Fibroblast of lung (primary cell): ENCODE measurements at regions not wholly inside any gene's neighbourhood (a gene's known extent, or its start where the extent isn't known, plus 50 kb on each side); places are given as distances from the start of the nearest gene placed in this dataset.

Experiments
- DNase-seq, 2 donors: peaks; one replicate each; pipeline versions ENCODE4 v3.0.0 to v3.0.0-alpha.2; 2010; ENCODE audit warnings: low read depth in 2 of 2
- H2AFZ ChIP-seq: 2 replicates; pipeline ENCODE4 v1.5.1; 2012; ENCODE audit warnings: low read length, control low read depth, inconsistent platforms
- H3K27ac ChIP-seq: 2 replicates; pipeline ENCODE4 v1.5.1; 2011; ENCODE audit warnings: low read length, control low read depth; ENCODE audit not compliant: insufficient read depth
- H3K27me3 ChIP-seq: 2 replicates; pipeline ENCODE4 v1.5.1; 2011; ENCODE audit warnings: mild to moderate bottlenecking, low read length; ENCODE audit not compliant: control insufficient read depth, insufficient read depth
- H3K36me3 ChIP-seq: 2 replicates; pipeline ENCODE4 v1.5.1; 2011; ENCODE audit warnings: low read length; ENCODE audit not compliant: control insufficient read depth, insufficient read depth
- H3K4me1 ChIP-seq: 2 replicates; pipeline ENCODE4 v1.5.1; 2011; ENCODE audit warnings: low read length; ENCODE audit not compliant: control insufficient read depth, insufficient read depth; ENCODE audit errors: extremely low read depth
- H3K4me2 ChIP-seq: 2 replicates; pipeline ENCODE4 v1.5.1; 2011; ENCODE audit warnings: low read length, control low read depth; ENCODE audit not compliant: insufficient read depth; ENCODE audit errors: extremely low read depth
- H3K4me3 ChIP-seq, 4 experiments: fragments of 200-600 bp in 1 of 4; sonication (generic) in 1 of 4; replicated peaks in 1 of 4; 2 replicates each; pipeline ENCODE4 v1.5.1; 2011 to 2016; ENCODE audit warnings: low read length in 4 of 4, low read depth in 3 of 4, mild to moderate bottlenecking in 3 of 4, control low read depth in 2 of 4, inconsistent platforms in 1 of 4, mixed read lengths in 1 of 4; ENCODE audit not compliant: insufficient read depth in 1 of 4; ENCODE audit errors: control extremely low read depth in 1 of 4
- H3K79me2 ChIP-seq: 2 replicates; pipeline ENCODE4 v1.5.1; 2012; ENCODE audit warnings: mild to moderate bottlenecking, low read length, inconsistent platforms; ENCODE audit not compliant: control insufficient read depth, insufficient read depth
- H3K9ac ChIP-seq: 2 replicates; pipeline ENCODE4 v1.5.1; 2011; ENCODE audit warnings: mild to moderate bottlenecking, low read length, control low read depth; ENCODE audit not compliant: insufficient read depth
- H3K9me3 ChIP-seq: 2 replicates; pipeline ENCODE4 v1.5.1; 2012; ENCODE audit warnings: low read depth, low read length; ENCODE audit not compliant: control insufficient read depth, insufficient read depth
- H4K20me1 ChIP-seq: 2 replicates; pipeline ENCODE4 v1.5.1; 2011; ENCODE audit warnings: low read length; ENCODE audit not compliant: control insufficient read depth, insufficient read depth; ENCODE audit errors: extremely low read depth
- EZH2 ChIP-seq: IDR thresholded peaks from 2 replicates; pipeline ENCODE4 v1.5.1; 2012; ENCODE audit warnings: low read length, control low read depth, mild to moderate bottlenecking; ENCODE audit errors: missing control alignments
- TF ChIP-seq, protein P1 (sequence below), 2 donors: IDR thresholded peaks in 1 of 2; conservative IDR thresholded peaks in 1 of 2; 1 replicate in 1 of 2; 2 replicates in 1 of 2; pipeline ENCODE4 v1.5.1; 2011 to 2012; ENCODE audit warnings: low read length in 2 of 2, control low read depth in 1 of 2, inconsistent platforms in 1 of 2, low read depth in 1 of 2, mild to moderate bottlenecking in 1 of 2

- Histone ChIP-seq H2AFZ (no peak overlapping the region), H3K9me3 (no peaks in the 10 kb centered on the region)
These were observed 191.4 kb upstream of the BCL6 start for GRCh38 chr3:187936676-187937075.

DNA sequence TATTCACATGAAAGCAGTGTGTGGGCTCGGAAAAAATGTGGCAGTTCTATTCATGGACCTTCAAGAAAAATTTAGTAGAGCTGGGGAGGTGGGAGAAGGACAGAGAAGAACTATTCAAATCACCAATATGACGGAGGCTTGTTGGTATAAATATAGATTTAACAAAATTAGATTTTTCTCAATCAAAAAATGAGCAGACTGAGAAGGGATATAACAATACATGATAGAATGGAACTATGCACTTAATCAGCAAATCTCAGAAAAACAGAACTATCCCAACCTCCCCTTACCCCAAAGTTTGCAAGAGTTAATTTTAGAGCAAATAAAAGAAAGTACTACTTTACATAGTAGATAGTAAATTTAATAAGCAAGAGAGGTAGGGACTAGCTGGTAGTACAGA, 194.6 kb upstream of the BCL6 start:
- Histone ChIP-seq H3K4me3 (no peak overlapping the region), H3K9ac (no peak overlapping the region), H3K27me3 (no peaks in the 10 kb centered on the region), H3K79me2 (no peaks in the 10 kb centered on the region), H3K4me2 (no peak overlapping the region), H3K9me3 (no peaks in the 10 kb centered on the region), H4K20me1 (no peaks in the 10 kb centered on the region), H3K36me3 (no peaks in the 10 kb centered on the region), H3K4me1 (no peaks in the 10 kb centered on the region), H2AFZ (no peak overlapping the region), H3K27ac (no peak overlapping the region)
- no peak for TF ChIP-seq EZH2
- TF ChIP-seq, protein P1, sequence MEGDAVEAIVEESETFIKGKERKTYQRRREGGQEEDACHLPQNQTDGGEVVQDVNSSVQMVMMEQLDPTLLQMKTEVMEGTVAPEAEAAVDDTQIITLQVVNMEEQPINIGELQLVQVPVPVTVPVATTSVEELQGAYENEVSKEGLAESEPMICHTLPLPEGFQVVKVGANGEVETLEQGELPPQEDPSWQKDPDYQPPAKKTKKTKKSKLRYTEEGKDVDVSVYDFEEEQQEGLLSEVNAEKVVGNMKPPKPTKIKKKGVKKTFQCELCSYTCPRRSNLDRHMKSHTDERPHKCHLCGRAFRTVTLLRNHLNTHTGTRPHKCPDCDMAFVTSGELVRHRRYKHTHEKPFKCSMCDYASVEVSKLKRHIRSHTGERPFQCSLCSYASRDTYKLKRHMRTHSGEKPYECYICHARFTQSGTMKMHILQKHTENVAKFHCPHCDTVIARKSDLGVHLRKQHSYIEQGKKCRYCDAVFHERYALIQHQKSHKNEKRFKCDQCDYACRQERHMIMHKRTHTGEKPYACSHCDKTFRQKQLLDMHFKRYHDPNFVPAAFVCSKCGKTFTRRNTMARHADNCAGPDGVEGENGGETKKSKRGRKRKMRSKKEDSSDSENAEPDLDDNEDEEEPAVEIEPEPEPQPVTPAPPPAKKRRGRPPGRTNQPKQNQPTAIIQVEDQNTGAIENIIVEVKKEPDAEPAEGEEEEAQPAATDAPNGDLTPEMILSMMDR (conservative IDR thresholded peaks at IDR 0.05 in 1 of 2, IDR thresholded peaks at IDR 0.05 in 1 of 2; ENCODE audit: low read depth in 1 of 2, low read length in 2 of 2) = no peak
- no peak for DNase-seq

More at GRCh38 chr3:187936676-187937075, 191.4 kb upstream of the BCL6 start:
- Histone ChIP-seq H3K4me1 (no peaks in the 10 kb centered on the region), H3K4me3 (no peak overlapping the region), H3K79me2 (no peaks in the 10 kb centered on the region), H3K27ac (no peak overlapping the region), H3K27me3 (no peaks in the 10 kb centered on the region), H3K9ac (no peak overlapping the region), H4K20me1 (no peaks in the 10 kb centered on the region), H3K4me2 (no peak overlapping the region), H3K36me3 (no peaks in the 10 kb centered on the region)
- no peak for DNase-seq
- TF ChIP-seq, protein P1 (conservative IDR thresholded peaks at IDR 0.05 in 1 of 2, IDR thresholded peaks at IDR 0.05 in 1 of 2; ENCODE audit: low read depth in 1 of 2, low read length in 2 of 2) = no peak
- no peak for TF ChIP-seq EZH2

- TF ChIP-seq, protein P1 (conservative IDR thresholded peaks at IDR 0.05 in 1 of 2, IDR thresholded peaks at IDR 0.05 in 1 of 2; ENCODE audit: low read depth in 1 of 2, low read length in 2 of 2) = no peak
- no peak for TF ChIP-seq EZH2
- no peaks in the 10 kb centered on the region for H3K79me2 ChIP-seq
- H3K4me2 ChIP-seq = no peak overlapping the region
- H3K9ac ChIP-seq = no peak overlapping the region
- H3K4me3 ChIP-seq = no peak overlapping the region
- H2AFZ ChIP-seq = no peak overlapping the region
- H3K27me3 ChIP-seq = no peaks in the 10 kb centered on the region
- H3K4me1 ChIP-seq = peaks cover 2% of the 10 kb centered on the region
- H3K27ac ChIP-seq = no peak overlapping the region
- H3K36me3 ChIP-seq = no peaks in the 10 kb centered on the region
- no peak for DNase-seq
- H3K9me3 ChIP-seq = no peaks in the 10 kb centered on the region
- no peaks in the 10 kb centered on the region for H4K20me1 ChIP-seq
These were observed 196.0 kb upstream of the BCL6 start for GRCh38 chr3:187941135-187941847.
